ENCODE measurements at regions not wholly inside any gene's neighbourhood (a gene's known extent, or its start where the extent isn't known, plus 50 kb on each side); places are given as distances from the start of the nearest gene placed in this dataset.
"Not testable (repeated sequence)": the region's sequence is repeated elsewhere in the genome, so short reads cannot be mapped to it uniquely, and the experiment has no call there.

GRCh38 chr13:74536649-74537048 lies 402.4 kb upstream of the KLF12 start:
- not testable (repeated sequence) for TF ChIP-seq MAX (IDR thresholded peaks at IDR 0.05; ENCODE audit: low read depth, low read length); CTCF (IDR thresholded peaks at IDR 0.05; ENCODE audit: low read depth, low read length); POLR2A (IDR thresholded peaks at IDR 0.05; ENCODE audit: extremely low read depth, insufficient read length)

Data from NB4 (cell line).